Uterus (tissue), 3 donors: ENCODE measurements at regions not wholly inside any gene's neighbourhood (a gene's known extent, or its start where the extent isn't known, plus 50 kb on each side); places are given as distances from the start of the nearest gene placed in this dataset.

Experiments
- DNase-seq, 2 donors: peaks; one replicate each; pipeline ENCODE4 v3.0.0-alpha.2; 2019 to 2020
- H3K27ac ChIP-seq, 2 donors: fragments of 200-600 bp; sonication (generic); 1 replicate in 1 of 2; 2 replicates in 1 of 2; pipeline ENCODE4 v1.5.1; 2016 to 2018
- H3K27me3 ChIP-seq, 2 donors: fragments of 200-600 bp; sonication (generic); one replicate each; pipeline ENCODE4 v1.5.1; 2018 to 2019; ENCODE audit warnings: control low read depth in 1 of 2
- H3K36me3 ChIP-seq, 2 donors: fragments of 200-600 bp; sonication (generic); one replicate each; pipeline ENCODE4 v1.5.1; 2019; ENCODE audit warnings: control low read depth in 1 of 2
- H3K4me1 ChIP-seq, 2 donors: fragments of 200-600 bp; sonication (generic); one replicate each; pipeline ENCODE4 v1.5.1; 2018 to 2019; ENCODE audit warnings: control low read depth in 1 of 2
- H3K4me3 ChIP-seq, 2 donors: fragments of 200-600 bp; sonication (generic); 1 replicate in 1 of 2; 2 replicates in 1 of 2; pipeline ENCODE4 v1.5.1; 2018 to 2019; ENCODE audit warnings: mild to moderate bottlenecking in 1 of 2
- H3K9me3 ChIP-seq, 2 donors: fragments of 200-600 bp; sonication (generic); one replicate each; pipeline ENCODE4 v1.5.1; 2019; ENCODE audit warnings: control low read depth in 1 of 2
- CTCF ChIP-seq, 4 experiments: fragments of 200-600 bp in 2 of 4; fragments of 450-650 bp in 2 of 4; sonication (generic) in 2 of 4; IDR thresholded peaks; one replicate each; pipeline ENCODE4 v1.5.1; 2016 to 2019; ENCODE audit warnings: antibody characterized with exemption in 4 of 4, mild to moderate bottlenecking in 2 of 4, moderate library complexity in 1 of 4
- POLR2A ChIP-seq, 2 donors: fragments of 450-650 bp; IDR thresholded peaks; one replicate each; pipeline ENCODE4 v1.6.1; 2016; ENCODE audit warnings: antibody characterized with exemption in 2 of 2, mild to moderate bottlenecking in 1 of 2, moderate library complexity in 1 of 2
- intact Hi-C: fragments of 100-400 bp; cut with DNase I; formaldehyde crosslinking; loops from one replicate; pipeline ENCODE4 v1.15.1; 2023; ENCODE audit warnings: low total_unique reads
- donor health status: DM: yes; HTN: yes; CAD: no.

GRCh38 chr2:154608438-154608837 is 90.1 kb upstream of the KCNJ3 start:
- Histone ChIP-seq H3K36me3 (no peaks in the 10 kb centered on the region), H3K9me3 (no peaks in the 10 kb centered on the region), H3K27ac (no peak overlapping the region), H3K4me1 (no peaks in the 10 kb centered on the region), H3K4me3 (no peak overlapping the region), H3K27me3 (no peaks in the 10 kb centered on the region)
- TF ChIP-seq CTCF (IDR thresholded peaks at IDR 0.05) (no peak), POLR2A (IDR thresholded peaks at IDR 0.05) (no peak)
- intact Hi-C loops, result no loop called here
- no peak for DNase-seq

GRCh38 chr2:154614906-154615305 is 83.6 kb upstream of the KCNJ3 start:
- intact Hi-C loops, result no loop called here
- Histone ChIP-seq H3K4me1 (no peaks in the 10 kb centered on the region), H3K27me3 (no peaks in the 10 kb centered on the region), H3K36me3 (no peaks in the 10 kb centered on the region), H3K4me3 (no peak overlapping the region), H3K9me3 (no peaks in the 10 kb centered on the region), H3K27ac (no peak overlapping the region)
- TF ChIP-seq CTCF (IDR thresholded peaks at IDR 0.05), result no peak
- no peak for TF ChIP-seq POLR2A (IDR thresholded peaks at IDR 0.05)
- DNase-seq, result no peak

- intact Hi-C loops, result no loop called here
Measured at GRCh38 chr2:154616659-154617058, 81.8 kb upstream of the KCNJ3 start.

GRCh38 chr2:154620471-154620870 is 78.0 kb upstream of the KCNJ3 start:
- no peak for DNase-seq
- TF ChIP-seq CTCF (IDR thresholded peaks at IDR 0.05), result no peak
- no peak overlapping the region for H3K4me3 ChIP-seq
- H3K36me3 ChIP-seq, result no peaks in the 10 kb centered on the region
- no peaks in the 10 kb centered on the region for H3K27me3 ChIP-seq
- H3K9me3 ChIP-seq, result no peaks in the 10 kb centered on the region
- no peaks in the 10 kb centered on the region for H3K4me1 ChIP-seq
- no peak overlapping the region for H3K27ac ChIP-seq
- intact Hi-C loops, result no loop called here

More at GRCh38 chr2:154616659-154617058, 81.8 kb upstream of the KCNJ3 start:
- Histone ChIP-seq H3K4me1 (no peaks in the 10 kb centered on the region), H3K27ac (no peak overlapping the region), H3K27me3 (no peaks in the 10 kb centered on the region), H3K4me3 (no peak overlapping the region), H3K36me3 (no peaks in the 10 kb centered on the region), H3K9me3 (no peaks in the 10 kb centered on the region)
- DNase-seq, result no peak
- TF ChIP-seq POLR2A (IDR thresholded peaks at IDR 0.05) (no peak), CTCF (IDR thresholded peaks at IDR 0.05) (no peak)

GRCh38 chr2:154623819-154624218 is 74.7 kb upstream of the KCNJ3 start:
- H3K4me3 ChIP-seq, result no peak overlapping the region

More at GRCh38 chr2:154623819-154624218, 74.7 kb upstream of the KCNJ3 start:
- no peak overlapping the region for H3K27ac ChIP-seq
- DNase-seq, result no peak
- H3K4me1 ChIP-seq, result no peaks in the 10 kb centered on the region
- no peaks in the 10 kb centered on the region for H3K27me3 ChIP-seq
- H3K9me3 ChIP-seq, result no peaks in the 10 kb centered on the region
- peak in 3 of 4 experiments; percentile 18 to 23 (median 21) for TF ChIP-seq CTCF (IDR thresholded peaks at IDR 0.05)
- no peak for TF ChIP-seq POLR2A (IDR thresholded peaks at IDR 0.05)
- H3K36me3 ChIP-seq, result no peaks in the 10 kb centered on the region
- intact Hi-C loops, result no loop called here
